HCT116 (cell line): ENCODE measurements at regions not wholly inside any gene's neighbourhood (a gene's known extent, or its start where the extent isn't known, plus 50 kb on each side); places are given as distances from the start of the nearest gene placed in this dataset.

Experiments
- CTCF ChIP-seq, 3 experiments: fragments of 200-600 bp in 1 of 3; sonication (generic) in 1 of 3; IDR thresholded peaks in 2 of 3; conservative IDR thresholded peaks in 1 of 3; 2 replicates each; pipeline ENCODE4 v1.5.1; 2012 to 2017; ENCODE audit warnings: low read depth in 2 of 3, low read length in 2 of 3, antibody characterized with exemption in 1 of 3, borderline replicate concordance in 1 of 3, control low read depth in 1 of 3, mild to moderate bottlenecking in 1 of 3, mixed read lengths in 1 of 3, mixed run types in 1 of 3, moderate library complexity in 1 of 3; ENCODE audit not compliant: insufficient read depth in 1 of 3
- EZH2 ChIP-seq: fragments of 200-600 bp; sonication (generic); IDR thresholded peaks from 2 replicates; pipeline ENCODE4 v1.6.1; 2017; ENCODE audit warnings: antibody characterized with exemption, mixed run types
- JUND ChIP-seq: IDR thresholded peaks from 2 replicates; pipeline ENCODE4 v1.6.1; 2012
- POLR2A ChIP-seq: IDR thresholded peaks from 2 replicates; pipeline ENCODE4 v1.7.0; 2011; ENCODE audit warnings: borderline replicate concordance; ENCODE audit not compliant: insufficient read depth, insufficient read length; ENCODE audit errors: extremely low read depth
- POLR2AphosphoS5 ChIP-seq: IDR thresholded peaks from 2 replicates; pipeline ENCODE4 v1.6.1; 2011; ENCODE audit warnings: mild to moderate bottlenecking, low read depth, low read length, moderate library complexity
- RAD21 ChIP-seq: IDR thresholded peaks from 2 replicates; pipeline ENCODE4 v1.6.1; 2012; ENCODE audit warnings: low read depth, mild to moderate bottlenecking
- SIN3A ChIP-seq: IDR thresholded peaks from 2 replicates; pipeline ENCODE4 v1.6.1; 2012; ENCODE audit warnings: low read depth
- SP1 ChIP-seq: IDR thresholded peaks from 2 replicates; pipeline ENCODE4 v1.6.1; 2012; ENCODE audit warnings: low read depth
- SRF ChIP-seq: IDR thresholded peaks from 2 replicates; pipeline ENCODE4 v1.6.1; 2012; ENCODE audit warnings: low read depth
- YY1 ChIP-seq: IDR thresholded peaks from 2 replicates; pipeline ENCODE4 v1.6.1; 2011; ENCODE audit warnings: low read length, low read depth, moderate library complexity, mild to moderate bottlenecking; ENCODE audit not compliant: insufficient replicate concordance; ENCODE audit errors: extremely low read depth
- ZNF274 ChIP-seq: fragments of 200-500 bp; sonication (Bioruptor generic); IDR thresholded peaks from 2 replicates; pipeline ENCODE4 v1.6.1; 2014; ENCODE audit warnings: mild to moderate bottlenecking, low read depth, low read length, inconsistent platforms

- no peak for TF ChIP-seq YY1
- no peak for TF ChIP-seq POLR2AphosphoS5
- TF ChIP-seq EZH2: no peak
- no peak for TF ChIP-seq CTCF (IDR thresholded peaks at IDR 0.05 in 2 of 3, conservative IDR thresholded peaks at IDR 0.05 in 1 of 3; ENCODE audit: borderline replicate concordance in 1 of 3, insufficient read depth in 1 of 3, low read depth in 2 of 3, low read length in 2 of 3)
- no peak for TF ChIP-seq RAD21
- TF ChIP-seq POLR2A: no peak
- no peak for TF ChIP-seq ZNF274
- no peak for TF ChIP-seq SIN3A
- no peak for TF ChIP-seq SRF
- TF ChIP-seq JUND: no peak
- TF ChIP-seq SP1: no peak
Measured at GRCh38 chr4:66229885-66230284, 559.6 kb upstream of the EPHA5 start.
